ENCODE measurements at regions not wholly inside any gene's neighbourhood (a gene's known extent, or its start where the extent isn't known, plus 50 kb on each side); places are given as distances from the start of the nearest gene placed in this dataset.

DNA sequence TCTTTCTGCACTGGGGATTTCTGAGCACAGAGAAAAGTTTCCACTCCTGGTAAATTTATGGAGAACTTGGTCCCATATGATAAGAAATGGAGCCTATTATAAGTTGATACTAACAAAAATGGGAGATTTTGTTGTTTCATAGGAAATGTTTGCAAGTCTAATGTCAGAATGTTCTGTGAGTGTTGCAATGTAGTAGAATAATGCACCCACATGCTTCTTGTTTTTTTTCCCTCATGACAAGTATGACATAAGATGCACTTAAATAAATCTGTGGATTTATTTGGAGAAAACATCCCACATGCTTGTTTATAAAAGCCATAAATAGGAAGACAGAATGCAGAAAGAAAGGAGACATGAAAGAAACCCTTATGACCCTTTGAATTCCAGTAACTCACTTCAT lies 50.8 kb upstream of the KCNJ6 start:
- DNase-seq, result no peak

DNA sequence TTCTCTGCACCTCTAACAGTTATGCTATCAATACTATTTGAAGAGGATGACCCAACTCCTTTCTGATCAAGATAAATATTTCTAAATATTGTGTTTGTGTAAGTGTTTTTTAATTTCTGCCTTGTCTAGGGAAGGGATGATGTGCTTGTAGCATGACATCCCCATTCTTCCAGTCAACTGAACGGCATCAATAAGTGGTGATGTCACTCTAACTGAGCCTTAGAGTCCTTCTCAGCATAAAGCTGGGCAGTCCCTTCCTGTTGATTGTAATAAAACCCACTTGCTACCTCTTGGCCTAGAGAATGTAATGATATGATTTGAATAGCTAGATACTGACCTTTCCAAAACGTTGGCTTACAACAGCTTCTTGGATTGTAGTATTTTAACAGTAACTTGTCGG lies 52.5 kb upstream of the KCNJ6 start:
- DNase-seq, result no peak

DNA sequence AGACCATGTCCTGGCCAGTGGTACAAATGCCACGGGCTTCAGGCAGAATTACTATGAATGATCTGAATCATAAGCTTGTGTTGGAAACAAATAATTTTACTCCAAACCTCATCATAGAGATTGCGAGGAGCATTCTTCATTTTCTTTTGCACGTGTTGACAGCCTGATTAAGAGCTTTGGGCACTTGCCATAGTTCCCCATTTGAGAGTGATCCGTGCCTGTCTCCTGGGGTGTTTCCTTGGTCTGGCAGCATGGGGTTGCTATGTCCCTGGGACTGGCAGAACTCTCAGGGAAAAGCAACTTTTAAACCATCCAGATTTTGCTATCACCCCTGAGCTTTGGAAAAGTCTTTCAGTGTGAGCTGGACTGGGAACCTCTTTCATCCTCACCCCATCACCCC lies 54.3 kb upstream of the KCNJ6 start:
- DNase-seq, result no peak

DNA sequence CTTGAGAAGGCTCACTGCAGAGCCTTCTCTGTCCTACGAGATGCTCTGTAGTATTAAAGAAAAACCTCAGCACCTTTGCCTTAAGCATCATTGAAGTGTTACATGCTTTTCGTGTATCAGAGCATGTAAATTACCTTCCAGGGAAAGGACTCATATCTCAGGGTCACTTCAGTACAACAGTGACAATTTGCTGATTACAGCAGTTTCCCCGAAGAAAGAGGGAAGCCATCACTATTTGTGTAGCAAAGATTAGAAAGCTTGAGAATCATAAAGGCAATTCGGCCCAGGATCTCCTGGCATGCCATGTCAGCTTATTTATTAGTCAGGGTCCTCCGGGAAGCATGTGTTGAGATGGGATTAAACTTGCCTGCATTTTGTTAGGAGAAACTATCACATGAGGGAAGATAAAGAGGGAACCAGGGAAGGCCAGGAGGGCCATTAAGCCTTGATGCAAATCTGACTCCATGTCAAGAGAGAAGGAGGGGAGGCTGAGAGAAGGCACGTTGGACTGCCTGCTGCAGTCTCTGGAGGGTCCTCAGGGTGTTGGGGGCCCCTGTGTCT lies 55.2 kb upstream of the KCNJ6 start:
- no peak for DNase-seq

DNA sequence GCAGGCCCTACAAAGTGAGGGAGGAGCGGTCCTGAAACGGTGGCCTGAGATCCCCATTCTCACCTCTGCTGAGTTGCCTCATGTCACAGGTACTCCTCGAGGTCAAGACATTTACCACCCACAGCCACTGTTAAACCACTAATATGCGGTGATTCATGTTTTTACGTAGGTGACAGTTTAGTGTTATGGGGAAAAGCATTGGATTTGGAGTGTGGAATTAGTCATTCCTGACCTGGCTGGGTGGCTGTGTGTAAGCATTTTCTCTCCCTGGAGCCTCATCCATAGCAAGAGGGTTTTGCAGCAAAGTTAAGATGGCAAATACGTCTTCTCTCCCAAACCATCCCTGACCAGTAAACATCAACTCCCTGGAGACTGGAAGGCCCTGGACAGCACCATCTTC lies 57.8 kb upstream of the KCNJ6 start:
- DNase-seq, result no peak

DNA sequence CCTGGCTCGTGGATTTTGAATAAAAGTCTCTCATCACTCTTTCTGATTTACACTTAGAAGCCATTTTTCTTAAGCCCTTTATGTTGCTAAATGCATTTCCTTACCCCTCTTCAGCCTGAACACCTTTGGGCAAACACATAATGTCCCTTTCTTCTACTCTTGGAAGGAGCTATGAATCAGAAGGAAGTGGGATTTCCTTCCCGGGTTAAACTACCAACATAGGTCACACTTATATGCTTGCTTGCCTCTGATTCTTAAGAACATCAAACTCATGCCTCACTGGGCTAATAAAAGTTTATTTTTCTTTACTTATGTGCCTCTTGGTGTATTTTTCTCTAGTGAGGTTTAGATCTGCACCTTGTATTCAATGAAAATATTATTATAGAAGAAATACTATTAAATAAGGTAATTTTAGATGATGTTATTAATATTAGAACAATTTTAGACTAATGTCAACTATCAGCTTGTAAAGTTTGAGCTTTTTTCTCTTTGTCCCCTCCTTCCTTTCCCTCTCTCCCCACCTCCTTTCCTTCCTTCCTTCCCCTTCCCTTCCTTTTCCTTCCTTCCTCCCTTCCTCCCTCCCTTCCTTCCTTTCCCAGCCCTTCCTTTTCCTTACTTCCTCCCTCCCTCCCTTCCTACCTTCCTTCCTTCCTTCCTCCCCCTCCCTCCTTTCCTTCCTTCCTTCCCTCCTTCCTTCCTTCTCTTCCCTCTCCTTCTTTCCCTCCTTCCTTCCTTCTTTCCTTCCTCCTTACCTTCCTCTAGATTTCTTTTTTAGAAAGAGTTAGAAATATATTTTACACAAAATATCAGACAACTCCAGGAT lies 66.5 kb upstream of the KCNJ6 start:
- DNase-seq, result no peak

DNA sequence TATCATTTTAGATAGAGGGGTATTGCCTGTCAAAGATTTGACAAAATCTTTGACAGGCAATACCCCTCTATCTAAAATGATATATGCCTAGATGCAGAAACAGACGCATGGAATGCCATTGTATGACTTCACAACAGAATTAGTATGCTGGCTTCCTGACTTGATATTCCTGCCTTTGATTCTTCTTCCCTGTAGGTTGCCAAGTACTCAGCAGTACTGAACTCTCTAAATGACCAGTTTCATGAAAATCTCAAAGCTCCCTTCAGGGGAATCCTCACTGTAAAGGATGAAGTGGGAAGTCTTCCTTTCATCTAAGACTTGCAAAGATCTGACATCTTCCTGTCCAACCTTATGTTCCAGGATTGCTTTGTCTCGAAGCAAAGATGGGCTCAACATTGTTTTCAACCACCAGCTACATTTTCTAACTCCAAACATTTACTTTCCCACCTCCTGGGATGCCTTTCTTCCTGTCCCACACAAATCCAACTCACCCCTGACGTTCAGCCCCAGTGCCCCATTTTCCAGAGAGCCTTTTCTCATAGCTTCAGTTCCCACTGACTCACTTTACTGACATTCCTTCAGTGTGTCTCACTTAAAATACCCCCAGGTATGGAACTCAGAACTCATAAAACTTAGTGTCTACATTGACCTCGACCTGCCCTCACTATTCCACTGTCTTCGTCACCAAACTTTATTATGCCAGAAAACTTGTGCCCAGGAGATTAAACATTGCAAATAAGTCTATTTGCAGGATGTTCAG lies 67.3 kb upstream of the KCNJ6 start:
- DNase-seq, result no peak

DNA sequence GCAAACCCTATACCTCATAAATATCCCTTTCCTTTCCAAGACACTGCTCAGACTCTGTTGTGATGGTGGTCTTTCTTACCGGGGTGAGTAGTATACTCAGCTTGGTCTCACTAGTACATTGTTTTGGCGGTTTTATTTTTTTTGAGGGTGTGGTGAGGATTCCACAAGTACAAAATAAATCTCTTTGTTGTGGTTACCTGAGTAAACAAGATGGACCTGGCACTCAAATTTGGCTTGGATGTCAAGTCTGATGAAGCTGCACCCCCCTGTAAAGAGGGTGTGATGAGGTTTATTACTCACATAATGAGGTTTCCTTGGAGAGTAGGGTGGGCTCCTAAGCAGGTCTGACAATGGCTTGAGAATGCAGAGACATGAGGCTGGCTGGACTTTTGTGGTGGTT lies 68.2 kb upstream of the KCNJ6 start:
- no peak for DNase-seq

DNA sequence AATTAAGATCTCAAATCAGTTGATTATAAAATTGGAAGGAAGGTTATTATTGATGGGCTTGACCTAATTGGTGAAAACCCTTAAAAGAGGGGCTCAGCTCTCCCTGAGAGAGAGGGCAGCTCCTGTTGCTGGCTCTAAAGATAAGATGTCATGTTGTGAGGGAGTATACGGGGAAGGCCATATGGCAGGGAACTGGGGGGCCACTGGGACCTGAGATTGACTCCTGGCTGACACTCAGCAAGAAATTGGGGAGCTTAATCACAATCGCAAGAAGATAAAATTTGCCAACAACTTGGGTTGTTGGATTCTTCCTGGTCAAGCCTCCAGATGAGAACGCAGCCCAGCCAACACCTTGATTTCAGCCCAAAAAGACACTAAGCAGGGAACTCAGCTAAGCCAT lies 69.7 kb upstream of the KCNJ6 start:
- DNase-seq, result no peak

DNA sequence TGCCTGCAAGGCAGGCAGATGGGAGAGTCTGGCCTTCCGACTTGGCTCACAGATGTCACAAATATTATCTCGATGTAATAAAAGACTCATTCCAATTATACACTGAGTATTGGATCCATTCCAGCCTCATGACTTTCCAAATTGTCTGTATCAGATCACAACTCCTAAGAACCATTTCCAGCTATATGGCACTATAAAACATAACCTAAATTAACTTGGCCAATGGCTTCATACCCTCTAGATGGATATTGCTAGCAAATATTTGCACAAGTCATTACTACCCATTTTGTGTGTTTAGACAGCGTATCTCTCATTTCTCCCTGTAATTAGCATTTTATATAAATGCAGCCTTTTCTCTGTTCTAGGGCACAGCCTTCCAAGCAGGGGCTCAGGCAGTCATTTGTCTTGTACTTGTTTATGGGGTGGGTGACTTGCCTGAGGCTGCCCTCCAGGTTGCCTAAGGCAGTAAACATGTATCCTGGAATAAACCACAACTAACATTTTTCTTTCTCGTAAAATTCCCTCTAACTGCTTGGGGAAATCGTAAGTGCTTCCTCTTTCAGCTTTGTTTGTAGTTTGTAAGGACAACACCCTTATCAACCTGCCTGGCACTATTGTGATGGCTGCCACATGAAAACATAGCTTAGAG lies 70.6 kb upstream of the KCNJ6 start:
- no peak for DNase-seq

DNA sequence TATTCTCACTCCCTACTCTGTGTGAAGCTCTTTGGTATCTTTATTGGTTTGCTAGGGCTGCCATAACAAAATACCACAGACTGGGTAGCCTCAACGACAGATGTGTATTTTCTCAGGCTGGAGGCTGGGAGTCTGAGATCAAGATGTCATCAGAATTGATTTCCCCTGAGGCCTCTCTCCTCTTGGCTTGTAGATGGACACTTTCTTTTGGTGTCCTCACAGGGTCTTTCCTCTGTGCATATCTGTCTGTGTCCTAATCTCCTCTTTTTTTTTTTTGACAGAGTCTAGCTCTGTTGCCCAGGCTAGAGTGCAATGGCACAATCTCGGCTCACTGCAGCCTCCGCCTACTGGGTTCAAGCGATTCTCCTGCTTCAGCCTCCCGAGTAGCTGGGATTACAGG lies 71.4 kb upstream of the KCNJ6 start:
- DNase-seq, result no peak

DNA sequence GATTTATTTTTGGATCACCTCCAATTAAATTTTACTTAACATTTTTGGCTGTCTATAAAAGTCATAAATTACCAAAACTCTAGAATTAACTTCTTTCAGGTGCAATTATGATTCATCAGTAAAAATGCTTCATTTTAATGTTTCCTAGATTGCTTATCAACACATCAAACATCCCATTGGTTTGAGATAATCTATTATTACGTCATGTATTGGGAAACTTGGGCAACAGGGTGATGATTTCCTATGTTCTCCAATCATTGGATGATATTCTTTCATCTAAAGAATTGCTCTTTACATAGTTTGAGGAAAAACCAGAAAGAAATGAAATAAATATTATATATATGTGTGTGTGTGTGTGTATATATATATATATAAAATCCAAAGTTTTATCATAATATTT lies 76.8 kb upstream of the KCNJ6 start:
- DNase-seq, result no peak

DNA sequence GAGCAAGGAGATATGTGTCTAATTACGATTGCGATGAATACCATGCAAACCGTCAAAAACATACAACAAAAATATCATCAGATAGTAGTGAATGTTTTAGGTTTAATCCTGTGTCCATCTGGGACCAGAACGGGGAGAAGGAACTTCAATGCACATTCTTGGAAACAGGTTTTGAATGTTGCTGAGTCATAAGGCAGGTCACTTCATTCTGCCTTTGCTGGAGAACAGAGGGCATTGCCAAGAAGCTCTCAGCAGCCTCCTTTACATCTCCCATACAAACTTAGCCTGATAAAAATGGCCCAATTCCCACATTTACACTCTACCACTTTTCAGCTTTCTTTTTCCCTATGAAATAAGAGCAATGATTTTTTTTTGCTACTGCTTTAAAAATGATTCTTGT lies 78.0 kb upstream of the KCNJ6 start:
- no peak for DNase-seq

DNA sequence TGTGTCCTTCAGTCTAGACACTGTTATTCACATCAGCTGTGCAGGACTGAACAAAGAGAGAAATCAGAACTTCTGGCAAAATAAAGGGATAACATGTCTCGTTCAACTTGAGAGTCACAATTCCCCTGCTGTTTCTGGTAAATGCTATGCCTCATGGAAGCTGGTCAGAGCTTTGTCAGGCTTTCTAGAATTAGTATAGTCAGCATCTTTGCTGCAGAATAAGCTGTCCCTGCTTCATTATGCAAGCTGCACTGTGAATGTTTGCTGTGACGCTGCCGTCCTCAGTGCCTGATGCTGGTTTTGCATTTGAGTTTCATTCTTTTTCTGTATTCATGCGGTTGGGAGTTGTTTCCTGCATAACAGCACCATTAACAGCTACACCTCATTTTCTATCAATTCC lies 96.4 kb upstream of the KCNJ6 start:
- no peak for DNase-seq

DNA sequence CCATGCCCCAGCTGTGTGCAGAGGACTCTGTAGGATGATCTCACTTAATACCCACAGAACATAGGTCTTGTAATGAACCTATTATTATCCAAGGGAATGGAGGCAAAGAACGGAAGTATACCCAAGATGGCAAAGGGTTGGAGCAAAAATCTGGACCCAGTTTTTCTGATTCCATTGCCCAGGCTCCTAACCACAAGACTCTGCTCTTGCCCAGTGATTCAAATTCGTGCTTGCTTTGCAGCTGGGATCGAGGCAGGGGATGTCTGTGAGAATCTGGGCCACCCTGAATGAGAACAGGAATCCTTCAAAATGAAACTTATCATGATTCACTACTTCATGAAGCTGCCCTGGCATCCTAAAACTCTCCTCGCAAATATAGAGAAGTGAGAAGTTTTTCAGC lies 97.5 kb upstream of the KCNJ6 start:
- no peak for DNase-seq

DNA sequence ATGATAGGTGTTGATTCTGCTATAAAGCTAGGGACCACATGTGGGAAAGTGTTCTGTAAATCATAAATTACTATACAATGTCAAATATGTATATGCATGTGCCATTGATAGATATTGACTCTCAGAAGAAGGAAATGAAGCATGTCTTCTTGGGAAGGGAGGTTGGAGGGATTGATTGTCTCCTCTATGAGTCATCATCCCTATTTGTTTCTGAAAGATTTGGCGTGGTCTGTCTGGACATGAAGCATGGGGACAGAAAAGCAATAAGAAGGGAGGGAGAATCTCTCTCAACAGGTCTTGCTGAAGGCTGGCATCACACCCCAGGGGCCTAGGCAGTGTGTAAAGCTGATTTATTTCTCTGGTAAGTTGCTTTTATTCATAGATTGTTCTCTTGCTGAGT lies 98.0 kb upstream of the KCNJ6 start:
- DNase-seq, result no peak

DNA sequence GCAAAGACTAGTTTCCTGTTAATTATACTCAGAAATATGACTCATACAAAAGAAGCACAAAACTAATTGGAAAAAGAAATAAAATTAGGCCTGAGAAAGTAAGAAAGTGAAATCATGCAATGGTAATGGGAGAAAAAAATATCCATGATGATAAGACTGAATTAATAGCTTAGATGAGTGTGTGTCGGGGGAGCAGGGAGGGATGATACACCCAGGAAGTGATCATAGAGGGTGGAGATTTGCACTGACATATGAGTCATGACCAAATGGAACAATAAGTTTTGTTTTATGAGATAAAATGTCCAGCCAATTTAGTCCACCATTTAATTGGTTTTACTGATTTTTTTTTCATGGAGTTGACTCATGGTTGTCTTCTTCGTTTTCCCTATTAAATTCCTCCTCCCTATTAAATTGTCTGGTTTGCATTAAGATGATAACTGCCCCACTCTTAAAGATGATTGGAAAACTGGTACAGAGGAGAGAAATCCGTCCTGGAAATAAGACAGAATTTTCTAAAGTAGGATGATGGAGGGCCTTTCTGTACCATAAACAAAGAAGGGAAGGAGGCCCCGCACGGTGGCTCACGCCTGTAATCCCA lies 111.7 kb upstream of the KCNJ6 start:
- no peak for DNase-seq

DNA sequence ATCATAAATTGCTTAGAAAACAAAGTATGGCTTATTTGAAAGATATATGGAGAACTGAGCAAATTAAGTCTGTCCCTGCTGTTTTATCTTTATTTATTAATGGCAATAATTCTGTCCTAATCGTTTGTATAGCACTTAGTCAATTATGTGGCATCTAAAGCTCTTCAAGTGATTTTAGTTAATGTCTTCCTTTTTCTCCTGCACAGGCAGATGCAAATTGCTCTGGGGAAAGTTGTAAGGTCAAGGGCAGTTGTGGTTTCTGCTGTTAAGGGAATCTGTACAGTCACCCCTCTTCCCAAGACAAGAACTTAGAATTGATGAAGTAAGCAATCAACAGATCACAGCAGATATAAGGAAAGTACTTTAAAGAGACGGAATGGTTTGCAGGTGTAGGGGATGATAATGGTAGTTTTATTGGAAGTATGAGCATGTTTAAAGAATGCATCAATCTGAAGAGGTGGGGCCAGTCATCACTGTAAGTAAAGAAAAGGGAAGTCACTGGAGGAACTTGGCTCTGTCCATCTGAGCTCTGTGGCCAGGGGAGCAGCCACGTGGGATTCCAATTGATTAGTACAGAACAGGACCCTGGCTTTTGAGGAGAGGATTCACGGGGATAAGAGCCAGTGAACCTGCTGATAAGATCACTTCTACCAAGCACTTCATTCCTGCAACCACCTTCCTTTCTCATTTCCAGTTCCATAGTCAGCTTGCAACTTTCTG lies 116.0 kb upstream of the KCNJ6 start:
- no peak for DNase-seq

DNA sequence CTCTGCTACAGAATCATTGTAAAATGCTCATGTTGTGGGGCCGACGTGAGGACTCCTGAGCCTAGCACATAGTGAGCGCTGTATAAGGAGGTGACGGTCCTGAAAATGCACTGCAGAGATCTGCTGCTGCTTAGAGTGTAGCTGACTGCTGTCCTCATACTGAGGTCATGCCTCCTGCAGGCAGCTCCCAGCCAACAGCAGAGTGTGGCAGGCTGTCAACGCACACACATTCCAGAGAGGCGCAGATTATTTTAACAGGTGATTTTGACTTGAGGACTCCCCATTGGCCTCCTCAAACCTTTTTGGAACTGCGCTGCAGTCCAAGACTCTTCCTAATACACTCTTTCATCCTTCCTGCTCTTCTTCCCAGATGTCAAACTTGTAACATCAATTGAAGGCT lies 119.8 kb upstream of the KCNJ6 start:
- DNase-seq, result no peak

DNA sequence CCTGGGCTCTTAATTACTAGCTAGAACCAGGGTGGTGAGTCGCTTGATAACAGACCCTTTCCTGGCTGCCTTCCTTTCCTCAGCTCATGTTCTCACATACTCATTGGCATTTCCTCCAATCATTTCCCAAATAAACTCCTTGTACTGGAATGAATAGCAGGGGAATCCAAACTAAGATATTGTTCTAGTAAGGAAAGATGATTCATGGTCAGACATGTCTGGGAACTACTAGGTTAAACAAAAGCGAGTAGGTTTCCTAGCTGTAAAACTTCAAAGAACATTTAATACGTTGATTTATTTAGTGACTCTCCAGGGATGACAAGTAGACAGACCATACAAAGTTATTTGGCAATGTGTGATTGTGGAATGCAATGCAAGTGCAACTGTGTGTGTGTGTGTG lies 121.2 kb upstream of the KCNJ6 start:
- DNase-seq, result no peak

DNA sequence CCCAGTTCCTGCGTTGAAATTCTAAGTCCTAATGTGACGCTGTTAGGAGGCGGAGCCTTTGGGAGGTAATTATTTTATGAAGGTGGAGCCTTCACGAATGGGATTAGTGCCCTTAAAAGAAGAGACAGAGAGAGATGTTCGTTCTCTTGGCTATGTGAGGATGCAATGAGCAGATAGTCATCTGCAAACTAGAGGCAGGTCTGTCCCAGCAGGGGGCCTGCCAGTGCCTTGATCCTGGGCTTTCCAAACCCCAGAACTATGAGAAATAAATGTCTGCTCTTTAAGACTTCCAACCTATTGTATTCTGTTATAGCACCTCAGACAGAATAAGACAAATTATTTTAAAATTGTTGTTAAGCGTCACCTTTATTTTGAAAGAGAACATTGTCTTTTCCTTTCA lies 123.1 kb upstream of the KCNJ6 start:
- no peak for DNase-seq

DNA sequence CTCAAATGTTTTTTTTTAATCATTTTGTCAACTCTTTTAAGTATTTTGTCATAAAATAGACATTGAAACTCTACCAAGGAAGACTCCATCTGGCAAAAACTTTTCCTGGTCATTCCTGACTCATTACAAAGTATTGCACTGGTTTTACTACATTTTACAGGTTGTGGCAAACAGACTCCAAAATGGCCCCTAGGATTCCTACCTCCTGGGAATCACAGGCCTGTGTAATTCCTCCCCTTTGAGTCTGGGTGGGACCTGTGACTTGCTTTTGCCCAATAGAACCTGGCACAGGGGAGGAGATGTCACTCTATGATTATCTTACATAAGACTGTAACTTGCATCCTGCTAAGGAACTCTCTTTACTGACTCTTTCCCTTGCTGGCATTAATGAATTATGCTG lies 123.6 kb upstream of the KCNJ6 start:
- no peak for DNase-seq

DNA sequence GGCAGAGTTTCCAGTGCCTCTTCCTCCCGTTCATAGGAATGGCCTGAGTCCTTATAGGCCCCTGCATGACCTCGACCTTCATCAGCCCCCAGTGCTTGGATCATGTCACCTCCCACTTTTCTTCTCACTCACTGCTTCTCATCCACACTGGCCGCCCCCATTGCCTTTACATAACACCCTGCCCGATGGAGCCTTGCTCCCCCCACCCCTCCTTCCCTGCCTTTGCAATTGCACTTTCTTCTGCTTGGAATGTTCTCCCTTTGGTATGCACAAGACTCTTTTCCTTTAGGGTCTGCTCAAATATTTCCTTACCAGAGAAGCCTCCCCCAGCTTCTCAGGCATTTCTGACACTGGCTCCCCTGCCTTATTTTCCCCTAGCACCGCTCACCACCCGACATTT lies 125.2 kb upstream of the KCNJ6 start:
- no peak for DNase-seq

Data from stimulated activated naive CD4-positive, alpha-beta T cell (primary cell).